Esophagus muscularis mucosa (tissue), 3 donors: ENCODE measurements at regions not wholly inside any gene's neighbourhood (a gene's known extent, or its start where the extent isn't known, plus 50 kb on each side); places are given as distances from the start of the nearest gene placed in this dataset.
"Not testable (repeated sequence)": the region's sequence is repeated elsewhere in the genome, so short reads cannot be mapped to it uniquely, and the experiment has no call there.

Source experiments
- CTCF ChIP-seq, 3 experiments: fragments of 200-600 bp in 2 of 3; fragments of 450-650 bp in 1 of 3; sonication (generic) in 2 of 3; IDR thresholded peaks; one replicate each; pipeline ENCODE4 v1.5.1; 2017 to 2019; ENCODE audit warnings: antibody characterized with exemption in 3 of 3, mild to moderate bottlenecking in 2 of 3, moderate library complexity in 1 of 3
- POLR2A ChIP-seq: fragments of 450-650 bp; IDR thresholded peaks from one replicate; pipeline ENCODE4 v1.6.1; 2017; ENCODE audit warnings: antibody characterized with exemption, moderate library complexity, mild to moderate bottlenecking, low read depth
- POLR2AphosphoS5 ChIP-seq, 2 donors: sonication (generic); formaldehyde crosslinking; IDR thresholded peaks; one replicate each; pipeline ENCODE4 v1.6.1; 2017; ENCODE audit warnings: antibody characterized with exemption in 2 of 2

GRCh38 chr4:43637893-43638292 is 745.4 kb downstream of the GRXCR1 start:
- not testable (repeated sequence) for TF ChIP-seq CTCF (IDR thresholded peaks at IDR 0.05); POLR2A; POLR2AphosphoS5 (IDR thresholded peaks at IDR 0.05)
